ENCODE measurements at regions not wholly inside any gene's neighbourhood (a gene's known extent, or its start where the extent isn't known, plus 50 kb on each side); places are given as distances from the start of the nearest gene placed in this dataset.

DNA sequence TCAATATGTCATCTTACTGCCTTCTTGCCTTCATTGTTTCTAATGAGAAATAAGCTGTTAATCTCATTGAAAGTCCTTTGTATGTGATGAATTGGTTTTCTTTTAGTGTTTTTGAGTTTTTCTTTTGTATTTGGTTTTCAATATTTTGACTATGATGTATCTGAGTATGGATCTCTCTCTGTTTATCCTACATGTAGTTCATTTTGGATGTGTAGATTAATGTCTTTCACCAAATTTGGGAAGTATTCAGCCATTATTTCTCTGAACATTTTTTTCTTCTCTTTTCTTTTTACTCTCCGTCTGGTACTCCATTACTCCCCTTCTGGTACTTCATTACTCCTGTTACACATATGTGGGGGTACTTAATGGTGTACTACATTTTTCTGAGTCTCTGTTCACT is 103.3 kb upstream of the ADRA1D start:
- no peak for ATAC-seq
- Histone ChIP-seq H3K79me2 (ENCODE audit: insufficient read depth, low read length) (no peaks in the 10 kb centered on the region), H3K9ac (ENCODE audit: low read length) (no peak overlapping the region)

DNA sequence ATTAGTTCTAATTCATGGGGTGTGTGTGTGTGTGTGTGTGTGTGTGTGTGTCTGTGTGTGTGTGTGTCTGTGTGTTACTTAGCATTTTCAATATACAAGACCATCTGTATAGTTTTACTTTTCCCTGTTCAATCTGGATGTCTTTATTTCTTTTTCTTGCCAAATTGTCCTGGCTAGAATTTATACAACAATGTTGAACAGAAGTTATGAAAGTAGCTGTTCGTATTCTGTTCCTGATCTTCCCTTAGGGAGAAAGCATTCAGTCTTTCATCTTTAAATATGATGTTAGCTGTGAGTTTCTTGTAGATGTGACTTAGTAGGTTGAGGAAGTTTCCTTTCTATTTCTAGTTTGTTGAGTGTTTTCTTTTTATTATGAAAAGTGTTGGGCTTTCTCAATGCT is 101.0 kb upstream of the ADRA1D start:
- no peaks in the 10 kb centered on the region for H4K20me1 ChIP-seq (ENCODE audit: insufficient read depth)
- H3K4me3 ChIP-seq (replicated peaks in 1 of 2; ENCODE audit: low read depth in 1 of 2, low read length in 2 of 2), result no peak overlapping the region
- H3K9me2 ChIP-seq (ENCODE audit: insufficient read depth), result no peaks in the 10 kb centered on the region
- no peak overlapping the region for H2AFZ ChIP-seq (ENCODE audit: low read depth, low read length, poor library complexity, severe bottlenecking)
- ChIA-PET CTCF (no interaction called here), RAD21 (ENCODE audit: low non-redundant PET in 1 of 2, low total read pairs in 2 of 2, uncharacterized antibody in 2 of 2, unreplicated experiment in 2 of 2) (no interaction called here), POLR2A (no interaction called here)
- no peaks in the 10 kb centered on the region; a peak in 1 of 4 replicates for H3K9me3 ChIP-seq (ENCODE audit: control insufficient read depth in 1 of 2, insufficient read depth in 1 of 2, low read depth in 1 of 2, low read length in 2 of 2)
- H3K79me2 ChIP-seq (ENCODE audit: insufficient read depth, low read length), result no peaks in the 10 kb centered on the region
- TF ChIP-seq POLR2AphosphoS5 (IDR thresholded peaks at IDR 0.05; ENCODE audit: low read depth, low read length) (no peak), ZNF274 (IDR thresholded peaks at IDR 0.05; ENCODE audit: low read depth, low read length) (no peak), ELF1 (IDR thresholded peaks at IDR 0.05; ENCODE audit: borderline replicate concordance, low read depth) (no peak), JUND (IDR thresholded peaks at IDR 0.05) (no peak), SRF (IDR thresholded peaks at IDR 0.05; ENCODE audit: low read depth) (no peak), SP1 (IDR thresholded peaks at IDR 0.05; ENCODE audit: low read depth) (no peak), ZFX (IDR thresholded peaks at IDR 0.05) (no peak)
- TF ChIP-seq, protein P1, sequence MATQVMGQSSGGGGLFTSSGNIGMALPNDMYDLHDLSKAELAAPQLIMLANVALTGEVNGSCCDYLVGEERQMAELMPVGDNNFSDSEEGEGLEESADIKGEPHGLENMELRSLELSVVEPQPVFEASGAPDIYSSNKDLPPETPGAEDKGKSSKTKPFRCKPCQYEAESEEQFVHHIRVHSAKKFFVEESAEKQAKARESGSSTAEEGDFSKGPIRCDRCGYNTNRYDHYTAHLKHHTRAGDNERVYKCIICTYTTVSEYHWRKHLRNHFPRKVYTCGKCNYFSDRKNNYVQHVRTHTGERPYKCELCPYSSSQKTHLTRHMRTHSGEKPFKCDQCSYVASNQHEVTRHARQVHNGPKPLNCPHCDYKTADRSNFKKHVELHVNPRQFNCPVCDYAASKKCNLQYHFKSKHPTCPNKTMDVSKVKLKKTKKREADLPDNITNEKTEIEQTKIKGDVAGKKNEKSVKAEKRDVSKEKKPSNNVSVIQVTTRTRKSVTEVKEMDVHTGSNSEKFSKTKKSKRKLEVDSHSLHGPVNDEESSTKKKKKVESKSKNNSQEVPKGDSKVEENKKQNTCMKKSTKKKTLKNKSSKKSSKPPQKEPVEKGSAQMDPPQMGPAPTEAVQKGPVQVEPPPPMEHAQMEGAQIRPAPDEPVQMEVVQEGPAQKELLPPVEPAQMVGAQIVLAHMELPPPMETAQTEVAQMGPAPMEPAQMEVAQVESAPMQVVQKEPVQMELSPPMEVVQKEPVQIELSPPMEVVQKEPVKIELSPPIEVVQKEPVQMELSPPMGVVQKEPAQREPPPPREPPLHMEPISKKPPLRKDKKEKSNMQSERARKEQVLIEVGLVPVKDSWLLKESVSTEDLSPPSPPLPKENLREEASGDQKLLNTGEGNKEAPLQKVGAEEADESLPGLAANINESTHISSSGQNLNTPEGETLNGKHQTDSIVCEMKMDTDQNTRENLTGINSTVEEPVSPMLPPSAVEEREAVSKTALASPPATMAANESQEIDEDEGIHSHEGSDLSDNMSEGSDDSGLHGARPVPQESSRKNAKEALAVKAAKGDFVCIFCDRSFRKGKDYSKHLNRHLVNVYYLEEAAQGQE (IDR thresholded peaks at IDR 0.05; ENCODE audit: low read depth), result no peak
- TF ChIP-seq, protein P2, sequence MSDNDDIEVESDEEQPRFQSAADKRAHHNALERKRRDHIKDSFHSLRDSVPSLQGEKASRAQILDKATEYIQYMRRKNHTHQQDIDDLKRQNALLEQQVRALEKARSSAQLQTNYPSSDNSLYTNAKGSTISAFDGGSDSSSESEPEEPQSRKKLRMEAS (IDR thresholded peaks at IDR 0.05), result no peak
- H3K36me3 ChIP-seq (ENCODE audit: control insufficient read depth in 1 of 2, insufficient read depth in 2 of 2, low read length in 2 of 2), result no peaks in the 10 kb centered on the region
- H3K4me2 ChIP-seq (ENCODE audit: low read length), result no peak overlapping the region
- DNase-seq (ENCODE audit: low read depth, low spot score) (no peak), ATAC-seq (no peak)
- H3K27me3 ChIP-seq (ENCODE audit: insufficient read depth, low read length), result no peaks in the 10 kb centered on the region
- no TSS peak for BruUV-seq (replicated peaks)
- H3K9ac ChIP-seq (ENCODE audit: low read length), result no peak overlapping the region
- intact Hi-C loops (cut with micrococcal nuclease), result no loop called here
- H3K27ac ChIP-seq (ENCODE audit: low read depth, low read length), result no peak overlapping the region
- no peaks in the 10 kb centered on the region for H3K4me1 ChIP-seq (ENCODE audit: control insufficient read depth in 1 of 2, insufficient read depth in 2 of 2, low read length in 2 of 2)

More for the DNA sequence above, 103.3 kb upstream of the ADRA1D start:
- intact Hi-C loops (cut with micrococcal nuclease), result no loop called here
- no peaks in the 10 kb centered on the region; a peak in 1 of 4 replicates for H3K9me3 ChIP-seq (ENCODE audit: control insufficient read depth in 1 of 2, insufficient read depth in 1 of 2, low read depth in 1 of 2, low read length in 2 of 2)
- DNase-seq (ENCODE audit: low read depth, low spot score), result no peak
- ChIA-PET POLR2A (no interaction called here), CTCF (no interaction called here), RAD21 (ENCODE audit: low non-redundant PET in 1 of 2, low total read pairs in 2 of 2, uncharacterized antibody in 2 of 2, unreplicated experiment in 2 of 2) (no interaction called here)
- no peaks in the 10 kb centered on the region for H3K36me3 ChIP-seq (ENCODE audit: control insufficient read depth in 1 of 2, insufficient read depth in 2 of 2, low read length in 2 of 2)
- no peaks in the 10 kb centered on the region for H3K4me1 ChIP-seq (ENCODE audit: control insufficient read depth in 1 of 2, insufficient read depth in 2 of 2, low read length in 2 of 2)
- H4K20me1 ChIP-seq (ENCODE audit: insufficient read depth), result no peaks in the 10 kb centered on the region
- no TSS peak for BruUV-seq (replicated peaks)
- H3K9me2 ChIP-seq (ENCODE audit: insufficient read depth), result no peaks in the 10 kb centered on the region
- H3K4me2 ChIP-seq (ENCODE audit: low read length), result no peak overlapping the region
- no peak overlapping the region for H3K4me3 ChIP-seq (replicated peaks in 1 of 2; ENCODE audit: low read depth in 1 of 2, low read length in 2 of 2)
- no peak overlapping the region for H2AFZ ChIP-seq (ENCODE audit: low read depth, low read length, poor library complexity, severe bottlenecking)
- no peak for TF ChIP-seq POLR2AphosphoS5 (IDR thresholded peaks at IDR 0.05; ENCODE audit: low read depth, low read length)
- TF ChIP-seq, protein P2 (IDR thresholded peaks at IDR 0.05), result no peak
- TF ChIP-seq ELF1 (IDR thresholded peaks at IDR 0.05; ENCODE audit: borderline replicate concordance, low read depth), result no peak
- TF ChIP-seq EGR1 (IDR thresholded peaks at IDR 0.05; ENCODE audit: low read depth), result no peak
- no peak for TF ChIP-seq EZH2 (IDR thresholded peaks at IDR 0.05)
- TF ChIP-seq RAD21 (IDR thresholded peaks at IDR 0.05; ENCODE audit: low read depth), result no peak
- TF ChIP-seq SRF (IDR thresholded peaks at IDR 0.05; ENCODE audit: low read depth), result no peak
- TF ChIP-seq ZFX (IDR thresholded peaks at IDR 0.05), result no peak
- TF ChIP-seq SIN3A (IDR thresholded peaks at IDR 0.05; ENCODE audit: low read depth), result no peak
- H3K27ac ChIP-seq (ENCODE audit: low read depth, low read length), result no peak overlapping the region
- no peaks in the 10 kb centered on the region for H3K27me3 ChIP-seq (ENCODE audit: insufficient read depth, low read length)
